ENCODE measurements at regions not wholly inside any gene's neighbourhood (a gene's known extent, or its start where the extent isn't known, plus 50 kb on each side); places are given as distances from the start of the nearest gene placed in this dataset.

DNA sequence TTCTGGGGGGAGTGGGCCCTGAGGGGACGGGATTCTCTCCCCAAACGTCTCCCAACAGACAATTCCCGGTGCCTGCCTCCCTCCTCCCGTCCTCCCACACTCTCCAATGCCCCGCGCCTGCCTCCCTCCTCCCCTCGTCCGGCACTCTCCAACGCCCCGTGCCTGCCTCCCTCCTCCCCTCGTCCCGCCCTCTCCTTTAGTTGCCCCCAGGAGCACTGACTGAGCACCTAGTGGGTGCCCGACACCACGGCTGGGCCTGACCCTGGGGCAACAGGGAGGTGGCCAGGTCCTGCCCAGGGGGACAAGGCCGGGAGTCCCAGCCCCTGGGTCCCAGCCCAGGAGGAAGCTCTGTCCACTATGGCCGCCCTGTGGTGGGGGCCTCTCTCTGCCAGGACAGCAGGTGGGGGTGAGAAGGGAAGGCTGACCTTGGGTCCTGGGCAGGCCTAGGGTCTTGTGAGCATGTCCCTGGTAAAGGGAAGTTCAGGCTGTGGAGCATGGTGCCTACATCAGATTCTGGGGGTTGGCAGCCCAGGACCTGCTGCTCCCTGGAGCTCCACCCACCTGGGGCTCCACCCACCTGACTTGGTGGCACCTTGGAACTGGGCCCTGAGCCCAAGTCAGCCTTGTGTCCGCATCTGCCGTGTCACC lies 942.3 kb downstream of the BRD1 start:
- TF ChIP-seq, protein P1, sequence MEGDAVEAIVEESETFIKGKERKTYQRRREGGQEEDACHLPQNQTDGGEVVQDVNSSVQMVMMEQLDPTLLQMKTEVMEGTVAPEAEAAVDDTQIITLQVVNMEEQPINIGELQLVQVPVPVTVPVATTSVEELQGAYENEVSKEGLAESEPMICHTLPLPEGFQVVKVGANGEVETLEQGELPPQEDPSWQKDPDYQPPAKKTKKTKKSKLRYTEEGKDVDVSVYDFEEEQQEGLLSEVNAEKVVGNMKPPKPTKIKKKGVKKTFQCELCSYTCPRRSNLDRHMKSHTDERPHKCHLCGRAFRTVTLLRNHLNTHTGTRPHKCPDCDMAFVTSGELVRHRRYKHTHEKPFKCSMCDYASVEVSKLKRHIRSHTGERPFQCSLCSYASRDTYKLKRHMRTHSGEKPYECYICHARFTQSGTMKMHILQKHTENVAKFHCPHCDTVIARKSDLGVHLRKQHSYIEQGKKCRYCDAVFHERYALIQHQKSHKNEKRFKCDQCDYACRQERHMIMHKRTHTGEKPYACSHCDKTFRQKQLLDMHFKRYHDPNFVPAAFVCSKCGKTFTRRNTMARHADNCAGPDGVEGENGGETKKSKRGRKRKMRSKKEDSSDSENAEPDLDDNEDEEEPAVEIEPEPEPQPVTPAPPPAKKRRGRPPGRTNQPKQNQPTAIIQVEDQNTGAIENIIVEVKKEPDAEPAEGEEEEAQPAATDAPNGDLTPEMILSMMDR (IDR thresholded peaks at IDR 0.05), result no peak
- ATAC-seq (ENCODE audit: low FRiP score) (no peak), DNase-seq (ENCODE audit: low spot score) (no peak)

DNA sequence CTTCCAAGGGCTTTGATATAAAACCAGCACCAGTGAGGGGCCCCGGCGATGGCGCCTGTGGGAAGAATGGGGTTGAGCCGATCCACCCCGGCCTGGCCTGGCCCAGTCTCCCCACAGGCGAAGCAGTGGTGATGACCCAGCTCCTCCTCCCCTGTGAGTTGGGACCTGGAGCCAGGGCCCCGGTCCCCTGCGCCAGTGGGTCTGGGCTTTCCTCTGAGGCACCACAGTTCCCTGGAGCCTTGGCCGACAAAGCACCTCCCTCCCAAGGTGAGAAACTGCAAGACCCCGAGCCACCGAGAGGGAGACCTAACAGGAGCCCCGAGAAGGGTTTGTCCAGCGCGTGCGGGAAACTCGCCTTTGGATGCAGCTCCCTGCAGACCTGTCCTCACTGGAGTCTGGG lies 942.9 kb downstream of the BRD1 start:
- DNase-seq (ENCODE audit: low spot score), result no peak
- TF ChIP-seq, protein P1 (IDR thresholded peaks at IDR 0.05), result no peak
- ATAC-seq (ENCODE audit: low FRiP score), result no peak

DNA sequence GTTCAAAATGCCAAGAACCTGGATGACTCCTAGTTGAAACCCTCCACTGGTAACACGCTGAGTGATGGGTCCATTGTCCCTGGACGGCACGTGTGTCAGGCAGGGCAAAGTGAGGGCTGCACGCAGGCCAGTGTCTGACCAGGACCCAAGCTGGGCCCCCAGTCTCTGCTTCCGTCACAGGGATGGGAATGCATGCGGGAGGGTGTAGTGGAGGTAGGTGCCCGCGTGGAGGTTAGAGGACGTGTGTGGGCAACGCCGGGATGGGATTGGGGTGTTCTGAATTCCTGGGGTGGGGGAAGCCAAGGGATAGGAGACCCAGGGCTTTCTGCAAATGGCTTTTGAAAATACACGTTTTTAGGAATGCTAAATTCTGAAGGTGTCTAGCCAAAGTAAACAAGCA lies 943.3 kb downstream of the BRD1 start:
- no peak for DNase-seq (ENCODE audit: low spot score)
- ATAC-seq (ENCODE audit: low FRiP score), result no peak
- TF ChIP-seq, protein P1 (IDR thresholded peaks at IDR 0.05), result no peak

DNA sequence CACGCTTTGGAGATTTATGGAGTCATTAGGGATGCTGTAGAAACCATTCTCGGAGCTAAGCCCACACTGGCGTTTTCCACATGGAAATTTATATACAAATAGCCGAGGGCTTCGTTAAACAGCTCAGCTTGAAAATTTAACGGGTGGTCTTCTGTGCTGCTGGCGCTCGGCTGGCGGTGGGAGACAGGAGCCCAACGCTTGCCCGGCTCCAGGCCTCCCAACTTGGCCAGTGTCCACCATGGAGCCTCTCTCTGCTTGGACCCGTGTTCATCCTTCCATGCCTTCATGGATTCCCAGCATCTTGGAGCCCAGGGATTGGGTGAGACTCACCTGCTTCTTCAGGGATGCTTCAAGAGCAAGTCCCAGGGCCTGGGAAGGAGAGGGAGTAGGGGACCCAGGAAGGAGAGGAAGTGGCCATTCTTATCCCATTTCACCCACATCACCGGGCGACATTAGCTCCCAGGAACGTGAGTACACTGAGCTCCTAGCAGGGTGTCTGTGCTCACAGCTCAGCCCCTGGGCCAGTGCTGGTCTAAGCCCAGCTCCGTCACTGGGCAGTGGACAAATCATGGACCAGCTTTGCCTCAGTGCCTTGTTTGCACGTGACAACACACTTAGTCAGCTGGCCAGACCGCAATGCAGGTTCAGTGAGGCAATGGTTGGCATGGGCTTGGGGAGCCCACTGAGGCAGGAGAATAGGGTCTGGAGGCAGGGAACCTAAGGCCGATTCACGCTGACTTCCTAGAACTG lies 944.3 kb downstream of the BRD1 start:
- TF ChIP-seq, protein P1 (IDR thresholded peaks at IDR 0.05), result no peak
- DNase-seq (ENCODE audit: low spot score) (no peak), ATAC-seq (ENCODE audit: low FRiP score) (no peak)

DNA sequence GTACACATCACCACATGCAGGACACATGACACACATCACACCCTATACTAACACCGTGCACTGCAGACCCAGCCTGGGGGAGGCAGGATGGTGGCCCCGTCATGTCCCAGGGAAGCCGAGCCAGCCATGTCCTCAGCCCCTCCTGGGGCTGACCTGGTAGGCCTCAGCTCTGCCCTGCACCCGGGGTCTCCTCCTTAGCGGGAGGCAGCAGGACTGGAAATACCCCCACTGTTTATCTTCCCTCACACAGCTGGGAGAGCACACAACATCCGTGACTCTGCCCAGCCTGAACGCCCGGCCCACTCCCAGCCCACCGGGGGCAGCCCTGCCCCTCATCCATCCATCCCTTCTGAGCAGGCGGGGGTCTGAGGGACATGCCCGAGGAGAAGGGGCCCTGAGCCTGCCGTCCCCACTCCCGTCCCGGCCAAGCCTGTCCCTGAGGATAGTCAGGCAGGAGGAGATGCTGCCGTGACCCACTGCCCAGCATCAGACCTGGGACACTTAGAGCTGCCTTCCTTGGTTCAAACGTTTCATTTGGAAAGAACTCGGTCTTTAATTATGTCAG lies 945.0 kb downstream of the BRD1 start:
- no peak for ATAC-seq (ENCODE audit: low FRiP score)
- DNase-seq (ENCODE audit: low spot score), result no peak
- TF ChIP-seq, protein P1 (IDR thresholded peaks at IDR 0.05), result no peak

DNA sequence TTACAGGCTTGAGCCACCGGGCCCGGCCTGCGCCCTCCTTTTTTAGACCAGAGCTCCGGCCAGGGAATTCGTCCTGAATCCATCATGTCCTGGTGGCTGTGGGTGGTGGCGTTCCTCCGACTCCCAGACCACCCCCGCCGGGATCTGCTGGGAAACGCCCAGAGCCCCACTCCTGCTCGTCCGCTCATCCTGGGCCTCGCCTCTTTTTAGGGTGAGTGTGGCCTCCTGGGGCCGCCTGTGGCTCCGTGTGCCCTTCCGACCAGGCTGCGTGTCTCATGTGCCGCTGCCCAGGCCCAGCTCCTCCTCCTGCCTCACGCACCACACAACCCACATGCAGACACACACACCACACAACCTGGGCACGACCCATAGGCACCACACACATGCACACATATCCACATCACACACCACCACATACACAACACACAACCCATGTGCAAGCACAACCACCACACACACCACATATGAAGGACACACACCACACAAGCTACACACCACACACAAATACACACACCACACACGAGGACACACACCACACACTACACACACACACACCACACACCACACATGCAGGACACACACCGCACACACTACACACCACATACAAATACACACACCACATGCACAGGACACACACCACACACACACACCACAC lies 946.2 kb downstream of the BRD1 start:
- TF ChIP-seq, protein P1 (IDR thresholded peaks at IDR 0.05), result no peak
- ATAC-seq (ENCODE audit: low FRiP score) (no peak), DNase-seq (ENCODE audit: low spot score) (no peak)

Data from omental fat pad (tissue), 3 donors.